NCI-H226 (cell line): ENCODE measurements at regions not wholly inside any gene's neighbourhood (a gene's known extent, or its start where the extent isn't known, plus 50 kb on each side); places are given as distances from the start of the nearest gene placed in this dataset.

ENCODE experiments used
- DNase-seq: peaks from one replicate; pipeline ENCODE4 v3.0.0-alpha.2; 2015

DNA sequence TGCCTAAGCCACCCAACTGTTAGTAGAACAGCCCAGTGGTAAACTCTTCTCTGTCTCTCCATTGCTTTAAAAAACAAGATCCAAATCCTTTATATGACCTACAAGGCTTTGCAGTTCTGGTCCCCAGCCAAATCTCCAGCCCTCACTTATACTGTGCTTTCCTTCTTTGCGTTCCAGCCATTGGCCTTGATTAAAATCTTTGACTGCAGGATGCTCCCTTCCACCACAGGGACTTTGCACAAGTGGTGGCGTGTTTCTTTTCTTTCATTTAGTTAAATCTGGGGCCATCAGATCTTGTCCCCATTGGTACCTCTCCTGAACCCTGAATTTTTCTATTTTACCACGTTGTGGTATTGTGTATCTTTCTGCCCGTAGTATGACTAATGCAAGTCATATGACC is 183.7 kb downstream of the VRK1 start:
- no peak for DNase-seq

- no peak for DNase-seq
These were observed 189.3 kb downstream of the VRK1 start for GRCh38 chr14:96986256-96987085.

GRCh38 chr14:96987086-96987474 is 189.9 kb downstream of the VRK1 start:
- no peak for DNase-seq

DNA sequence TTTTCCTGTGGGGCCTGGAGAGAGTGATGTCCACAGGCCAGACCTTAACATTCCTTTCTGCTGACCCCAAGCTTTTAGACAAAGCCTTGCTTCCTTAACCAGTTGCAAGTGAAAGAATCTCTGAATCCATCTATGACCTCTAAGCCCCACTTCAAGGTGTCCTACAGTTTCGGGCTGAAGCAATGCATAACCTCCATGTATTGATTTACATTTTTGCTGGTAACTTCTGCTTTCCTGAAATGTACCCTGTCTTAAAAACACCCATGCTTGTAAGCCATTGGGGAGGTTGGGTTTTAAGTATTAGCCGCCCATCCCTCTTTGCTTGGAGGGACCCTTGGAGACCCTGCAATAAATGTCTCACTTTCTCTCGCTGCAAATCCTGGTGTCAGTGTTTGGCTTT is 190.6 kb downstream of the VRK1 start:
- DNase-seq = no peak

- DNase-seq = no peak
These were observed 192.1 kb downstream of the VRK1 start for GRCh38 chr14:96989306-96989705.

- DNase-seq = no peak
These were observed 194.0 kb downstream of the VRK1 start for GRCh38 chr14:96991226-96991625.

- no peak for DNase-seq
These were observed 197.8 kb downstream of the VRK1 start for GRCh38 chr14:96994999-96995398.

GRCh38 chr14:96997269-96997668 is 200.1 kb downstream of the VRK1 start:
- DNase-seq = no peak

DNA sequence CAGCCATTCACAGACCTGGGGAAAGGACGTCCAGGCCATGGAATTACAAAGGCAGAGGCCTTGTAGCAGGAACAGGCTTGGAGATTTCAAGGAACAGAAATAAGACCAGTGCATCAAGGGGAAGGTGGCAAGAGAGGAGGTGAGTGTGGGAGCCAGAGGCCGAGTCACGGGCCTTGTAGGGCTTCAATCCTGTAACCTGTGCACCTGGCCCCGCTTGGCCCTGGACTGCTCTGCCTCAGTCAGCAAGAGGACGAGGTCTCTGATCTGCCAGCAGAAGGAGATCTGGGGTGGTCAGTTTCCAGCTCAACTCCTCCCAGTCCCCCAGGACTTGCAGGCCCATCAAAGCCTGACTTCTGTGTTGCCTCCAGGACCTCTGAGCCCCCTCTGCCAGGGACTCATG is 200.8 kb downstream of the VRK1 start:
- DNase-seq = no peak

- DNase-seq = no peak
These were observed 202.5 kb downstream of the VRK1 start for GRCh38 chr14:96999654-97000155.

DNA sequence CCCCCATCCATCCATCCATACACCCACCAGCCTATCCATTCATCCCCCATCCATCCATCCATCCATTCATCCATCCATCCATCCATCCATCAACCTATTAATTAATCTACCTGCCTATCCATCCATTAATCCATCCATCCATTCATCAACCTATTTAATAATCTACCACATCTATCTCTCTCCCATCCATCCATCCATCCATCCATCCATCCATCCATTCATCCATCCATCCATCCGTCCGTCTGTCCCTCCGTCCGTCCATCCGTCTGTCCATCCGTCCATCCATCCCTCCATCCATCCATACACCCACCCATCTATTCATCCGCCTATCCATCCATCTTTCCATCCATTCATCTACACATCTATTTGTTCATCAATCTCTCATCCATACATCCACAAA is 205.3 kb downstream of the VRK1 start:
- DNase-seq = no peak

DNA sequence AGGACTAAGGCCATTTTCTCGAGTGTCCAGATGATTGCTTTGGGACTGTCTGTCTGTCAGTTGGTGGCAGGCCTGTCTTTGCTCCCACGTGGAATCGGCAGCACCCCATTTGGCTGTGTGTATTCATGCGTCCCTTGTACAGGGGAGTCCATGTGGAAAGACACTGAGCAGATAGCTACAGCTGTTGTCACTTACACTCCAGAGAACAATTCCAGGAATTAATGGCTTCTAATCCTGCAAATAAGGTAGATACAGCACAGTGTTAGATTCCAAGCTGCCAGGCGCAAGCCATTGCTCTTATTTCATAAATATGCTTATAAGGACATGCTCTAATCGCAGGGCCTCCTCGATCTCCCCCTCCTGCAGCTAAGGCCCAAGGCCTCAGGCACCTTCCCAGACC is 208.8 kb downstream of the VRK1 start:
- DNase-seq = no peak

DNA sequence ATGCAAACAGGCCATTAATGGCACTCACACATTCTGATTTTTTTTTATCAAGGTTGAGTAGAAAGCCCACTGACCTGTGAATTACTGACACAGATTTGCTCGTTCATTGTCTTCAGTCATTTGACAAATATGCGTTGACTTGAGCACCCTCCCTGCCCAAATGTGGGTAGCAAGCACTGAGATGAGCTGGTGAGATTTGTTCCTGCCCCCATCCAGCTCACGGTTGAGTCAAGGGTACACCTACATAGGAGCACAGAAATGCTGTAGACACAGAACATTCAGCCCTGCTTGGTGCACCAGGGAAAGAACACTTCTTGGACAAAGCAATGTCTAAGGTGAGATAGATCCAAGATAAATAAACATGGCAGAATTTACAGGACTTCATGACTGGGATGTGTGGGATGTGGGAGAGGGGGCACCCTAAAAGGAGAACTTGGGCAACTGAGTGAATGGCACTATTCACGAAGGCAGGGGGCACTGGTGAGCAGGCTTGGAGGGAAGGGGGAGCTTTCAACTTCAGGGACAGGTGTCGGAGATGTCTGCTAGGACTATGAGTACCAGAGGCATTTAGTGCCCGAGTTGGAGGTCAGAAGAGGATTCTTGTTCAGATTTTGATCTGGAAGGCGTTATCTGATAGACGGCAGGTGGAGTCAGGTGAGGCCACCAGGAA is 213.4 kb downstream of the VRK1 start:
- no peak for DNase-seq

DNA sequence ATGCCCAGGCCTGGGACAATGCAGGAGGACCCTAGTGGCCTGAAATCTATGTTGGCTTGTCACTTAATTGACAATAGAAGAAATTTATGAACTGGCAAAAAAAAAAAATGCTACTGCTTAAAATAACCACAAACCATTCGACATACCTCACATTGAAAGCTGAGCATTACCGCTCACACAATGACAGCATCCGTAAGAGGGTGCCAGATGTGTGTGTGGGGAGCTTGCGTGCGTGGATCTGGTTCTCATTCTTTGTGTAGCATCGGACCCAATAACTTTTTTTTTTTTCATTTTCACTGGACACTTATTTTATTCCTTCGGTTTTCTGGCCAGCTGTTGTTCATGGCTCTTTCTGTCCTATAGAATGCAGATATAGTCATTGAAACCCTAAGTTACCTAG is 216.7 kb downstream of the VRK1 start:
- DNase-seq = no peak

- no peak for DNase-seq
These were observed 223.8 kb downstream of the VRK1 start for GRCh38 chr14:97021001-97021400.

DNA sequence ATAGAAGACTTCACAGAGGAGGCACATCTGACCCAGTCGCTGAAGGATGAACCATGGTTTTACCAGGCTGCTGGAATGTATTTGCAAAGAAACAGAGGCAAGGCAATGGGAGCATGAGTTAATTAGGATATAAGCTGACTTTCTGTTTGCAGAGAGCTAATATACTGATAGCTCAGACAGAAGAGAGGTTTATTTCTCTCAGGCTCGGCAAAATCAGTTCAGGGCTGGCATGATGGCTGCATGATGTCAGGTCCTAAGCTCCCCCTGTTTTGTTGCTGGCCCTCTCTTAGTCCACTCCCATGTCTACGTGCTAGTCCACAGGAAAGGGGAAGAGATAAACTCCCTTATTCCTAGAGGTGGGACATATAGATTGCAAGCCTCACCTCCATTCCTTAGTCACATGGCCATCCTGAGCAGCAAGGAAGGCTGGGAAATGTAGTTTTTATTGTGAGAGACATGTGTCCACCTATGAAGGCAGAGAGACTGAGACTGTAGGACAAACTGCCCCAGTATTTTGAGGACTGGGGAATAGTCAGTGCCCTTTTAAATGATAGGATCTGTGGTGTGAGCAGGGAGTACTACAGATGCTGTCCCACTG is 224.5 kb downstream of the VRK1 start:
- no peak for DNase-seq

DNA sequence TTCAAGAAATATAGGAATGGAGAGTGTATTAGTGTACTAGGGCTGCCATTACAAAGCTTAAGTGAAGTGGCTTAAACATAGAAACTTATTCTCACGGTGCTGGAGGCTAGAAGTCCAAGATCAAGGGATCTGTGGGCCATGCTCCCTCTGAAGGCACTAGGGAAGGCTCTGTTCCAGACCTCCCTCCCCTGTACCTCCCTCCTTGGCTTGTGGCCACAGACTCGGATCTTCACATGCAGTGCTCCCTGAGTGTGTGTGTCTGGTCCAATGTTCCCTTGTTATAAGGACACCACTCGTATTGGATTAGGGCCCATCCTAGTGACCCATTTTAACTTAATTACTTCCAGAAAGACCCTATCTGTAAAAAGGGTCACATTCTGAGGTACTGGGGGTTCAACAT is 225.6 kb downstream of the VRK1 start:
- no peak for DNase-seq

- DNase-seq = no peak
These were observed 226.7 kb downstream of the VRK1 start for GRCh38 chr14:97023871-97024270.

DNA sequence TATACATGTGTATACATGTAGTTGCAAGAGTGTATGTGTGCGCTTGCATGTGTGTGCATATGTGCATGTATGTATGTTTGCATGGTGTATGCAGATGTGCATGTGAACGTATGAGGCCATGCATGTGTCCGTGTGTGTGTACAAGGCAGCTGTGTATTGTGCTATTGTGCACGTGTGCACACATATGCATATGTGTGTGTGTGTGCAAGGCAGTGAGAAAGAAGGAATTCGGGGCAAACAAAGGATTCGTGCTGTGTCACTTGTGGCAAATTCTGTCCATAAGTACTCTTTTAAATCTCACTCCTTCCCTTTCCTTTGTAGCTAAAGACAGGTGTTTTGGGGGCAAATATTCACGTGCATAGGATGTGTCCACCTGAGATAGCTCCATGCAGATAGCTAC is 227.1 kb downstream of the VRK1 start:
- DNase-seq = no peak

DNA sequence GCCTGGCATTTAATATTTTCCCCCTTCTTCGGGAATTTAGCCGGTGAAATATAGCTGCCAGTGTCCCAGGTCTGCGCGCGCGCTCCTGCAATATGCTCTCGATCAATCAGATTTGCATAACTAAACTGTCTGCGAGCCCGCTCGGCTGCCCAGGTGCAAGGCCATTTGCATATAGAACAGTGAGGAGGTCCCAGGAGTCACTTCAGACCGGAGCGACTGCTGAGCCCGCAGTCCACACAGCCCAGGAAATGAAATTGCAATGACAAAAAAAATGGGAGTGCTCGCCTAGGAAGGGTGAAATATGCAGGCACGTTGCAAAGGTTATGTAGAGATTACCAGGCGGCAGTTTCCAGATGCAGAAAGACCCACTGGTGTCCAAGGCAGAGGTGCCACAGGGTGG is 228.5 kb downstream of the VRK1 start:
- DNase-seq = no peak

DNA sequence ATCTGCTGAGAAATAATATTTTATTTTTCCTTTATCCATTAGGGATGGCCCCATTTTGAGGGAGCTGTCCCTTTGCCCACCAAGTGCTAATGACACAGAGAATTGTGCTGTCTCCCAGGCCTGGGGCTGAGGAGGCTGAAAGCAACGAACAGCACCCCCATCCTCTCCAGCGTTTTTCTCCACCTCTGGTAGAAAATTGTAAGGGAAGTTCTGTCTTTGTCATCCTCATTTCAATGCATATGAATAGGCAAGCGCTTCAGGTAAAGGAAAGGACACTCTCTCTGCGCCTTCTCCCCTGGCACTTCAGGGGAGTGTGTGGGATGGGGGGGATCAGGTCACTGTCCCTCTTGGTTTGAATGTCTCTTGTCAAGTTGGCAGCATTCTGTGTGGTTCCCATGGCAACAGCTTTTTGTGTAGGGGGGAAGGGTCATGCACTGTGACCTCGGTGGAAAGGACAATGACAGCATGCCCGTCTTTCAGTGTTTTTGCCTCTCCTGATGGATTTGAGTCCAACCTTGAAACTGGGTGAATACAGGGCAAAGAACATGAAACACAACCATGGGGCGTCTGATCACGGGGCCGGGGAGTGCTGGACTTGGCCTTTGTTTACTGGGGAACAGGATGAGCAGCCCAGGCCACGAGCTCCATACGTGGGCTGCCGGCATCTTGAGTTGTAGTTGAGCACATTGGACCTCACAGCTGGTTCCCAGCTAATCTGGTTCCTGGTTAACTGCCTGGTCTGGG is 230.2 kb downstream of the VRK1 start:
- DNase-seq = no peak

DNA sequence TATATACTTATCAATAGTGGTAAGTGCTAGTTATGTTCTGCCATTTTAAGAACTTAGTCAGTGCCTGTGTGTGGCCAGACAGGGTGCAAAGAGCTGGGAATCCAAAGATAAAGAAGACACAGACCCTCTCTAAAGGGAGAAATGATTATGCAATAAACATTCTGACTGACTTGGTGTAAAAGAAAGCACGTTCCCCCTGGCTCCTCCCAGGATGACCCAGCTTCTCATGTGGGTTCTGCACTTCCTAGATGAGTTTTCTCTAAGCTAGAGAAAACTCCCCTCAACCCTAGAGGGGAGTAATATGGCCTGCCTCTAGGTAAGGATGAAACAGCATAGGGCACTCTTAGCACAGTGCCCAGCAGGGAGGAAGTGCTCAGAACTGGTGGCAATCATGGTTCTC is 231.2 kb downstream of the VRK1 start:
- DNase-seq = no peak

DNA sequence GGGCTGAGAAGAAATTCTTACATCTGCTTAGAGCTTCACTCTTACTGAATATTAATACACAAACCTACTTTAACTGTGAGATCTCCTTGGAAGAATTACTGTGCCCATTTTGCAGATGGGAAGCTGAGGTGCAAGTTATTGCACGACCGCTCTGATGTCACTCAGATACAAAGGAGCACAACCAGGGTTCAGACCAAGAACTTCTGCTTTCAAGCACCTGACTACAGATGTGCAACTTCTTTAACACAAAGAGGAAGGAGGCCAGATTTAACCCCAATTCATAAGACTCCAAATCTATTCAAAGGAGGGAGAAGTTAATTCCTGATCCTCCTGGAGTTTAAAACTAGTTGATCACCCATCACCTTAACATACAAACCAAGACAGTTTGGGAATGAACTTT is 232.6 kb downstream of the VRK1 start:
- no peak for DNase-seq
